Dermis microvascular lymphatic vessel endothelial cell (primary cell): ENCODE measurements at regions not wholly inside any gene's neighbourhood (a gene's known extent, or its start where the extent isn't known, plus 50 kb on each side); places are given as distances from the start of the nearest gene placed in this dataset.

Experiments used
- DNase-seq, 2 donors: peaks; one replicate each; pipeline versions ENCODE4 v3.0.0 to v3.0.0-alpha.2; 2010; ENCODE audit warnings: low read depth in 2 of 2

GRCh38 chr3:9301091-9301490 lies 51.6 kb upstream of the SRGAP3 start:
- no peak for DNase-seq

GRCh38 chr3:9301798-9302197 lies 52.4 kb upstream of the SRGAP3 start:
- no peak for DNase-seq

- DNase-seq: peak; percentile 55 to 76
Measured at GRCh38 chr3:9302425-9303181, 53.2 kb upstream of the SRGAP3 start.

- no peak for DNase-seq
Measured at GRCh38 chr3:9308298-9308990, 54.4 kb upstream of the THUMPD3 start.

- no peak for DNase-seq
Measured at GRCh38 chr3:9310043-9310442, 52.8 kb upstream of the THUMPD3 start.

- DNase-seq: no peak
Measured at GRCh38 chr3:9311228-9311627, 51.6 kb upstream of the THUMPD3 start.
